GM21825 (cell line): ENCODE measurements at regions not wholly inside any gene's neighbourhood (a gene's known extent, or its start where the extent isn't known, plus 50 kb on each side); places are given as distances from the start of the nearest gene placed in this dataset.
"Not testable (repeated sequence)": the region's sequence is repeated elsewhere in the genome, so short reads cannot be mapped to it uniquely, and the experiment has no call there.

Source experiments
- ATAC-seq: cut with Tn5 transposase; IDR thresholded peaks from one replicate; pipeline ENCODE4 v1.9.1; 2021; ENCODE audit warnings: mild to moderate bottlenecking, moderate library complexity; ENCODE audit not compliant: unreplicated experiment

DNA sequence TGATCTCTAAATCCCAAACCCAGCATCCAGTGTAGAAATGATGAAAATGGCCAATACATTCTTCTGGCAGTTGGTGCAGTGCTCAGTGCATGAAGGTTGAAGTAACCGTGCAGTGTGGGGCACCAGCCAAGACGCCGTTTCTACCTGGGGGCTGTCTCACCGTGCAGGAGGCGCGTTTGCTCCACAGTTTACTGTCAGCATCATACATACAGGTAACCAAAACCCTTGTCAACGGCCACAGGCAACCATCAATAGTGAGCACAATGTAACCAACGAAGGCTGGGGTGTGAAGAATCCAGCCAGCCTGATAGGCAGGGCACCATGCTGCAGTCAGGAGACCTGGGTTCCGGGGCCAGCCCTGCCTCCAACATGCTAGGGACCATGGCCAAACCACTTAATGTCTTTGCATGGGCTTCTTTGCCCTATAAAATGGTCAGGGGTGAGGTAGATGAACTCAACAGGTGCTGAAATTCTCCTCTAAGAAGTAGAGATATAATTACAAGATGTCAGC lies 127.5 kb upstream of the ID2 start:
- no peak for ATAC-seq

- no peak for ATAC-seq
Observed at GRCh38 chr2:8555543-8555942, 126.3 kb upstream of the ID2 start.

DNA sequence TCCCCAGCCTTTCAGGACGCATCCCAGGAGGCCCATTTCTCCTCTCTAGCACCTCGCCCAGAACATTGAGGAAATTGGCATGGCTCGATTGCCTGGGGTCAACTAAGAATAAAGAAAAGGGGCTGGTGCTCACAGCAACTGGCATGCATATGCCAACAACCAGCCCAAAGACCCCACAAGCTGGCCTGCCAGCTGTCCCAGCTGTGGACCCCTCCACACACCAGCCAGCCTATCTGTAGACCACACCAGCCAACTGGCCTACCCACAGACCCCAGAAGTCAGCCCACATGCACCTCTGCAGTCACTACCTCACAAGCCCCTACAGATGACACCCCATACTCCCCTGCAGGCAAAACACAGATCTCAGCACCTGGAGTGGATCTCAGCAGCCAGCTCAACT lies 123.8 kb upstream of the ID2 start:
- no peak for ATAC-seq

DNA sequence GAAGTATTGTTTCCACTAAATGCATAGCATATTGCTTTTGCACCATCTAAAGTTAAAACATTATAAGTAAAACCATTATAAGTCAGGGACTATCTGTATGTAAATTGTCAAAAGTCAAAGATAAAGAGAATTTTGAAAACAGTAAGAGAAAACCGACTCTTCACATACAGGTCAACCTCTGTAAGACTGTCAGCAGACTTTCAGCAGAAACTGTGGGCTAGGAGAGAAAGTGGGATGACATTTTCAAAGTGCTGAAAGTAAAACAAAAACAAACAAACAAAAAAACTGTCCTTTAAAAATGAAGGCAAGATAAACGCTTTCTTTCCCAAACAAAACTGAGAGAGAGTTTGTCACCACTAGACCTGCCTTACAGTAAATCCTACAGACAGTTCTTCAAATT lies 122.9 kb upstream of the ID2 start:
- ATAC-seq = no peak

- ATAC-seq = no peak
Observed at GRCh38 chr2:8559805-8560204, 122.1 kb upstream of the ID2 start.

- not testable (repeated sequence) for ATAC-seq
Observed at GRCh38 chr2:8561692-8562091, 120.2 kb upstream of the ID2 start.

GRCh38 chr2:8563814-8564474 lies 117.9 kb upstream of the ID2 start:
- ATAC-seq = no peak

DNA sequence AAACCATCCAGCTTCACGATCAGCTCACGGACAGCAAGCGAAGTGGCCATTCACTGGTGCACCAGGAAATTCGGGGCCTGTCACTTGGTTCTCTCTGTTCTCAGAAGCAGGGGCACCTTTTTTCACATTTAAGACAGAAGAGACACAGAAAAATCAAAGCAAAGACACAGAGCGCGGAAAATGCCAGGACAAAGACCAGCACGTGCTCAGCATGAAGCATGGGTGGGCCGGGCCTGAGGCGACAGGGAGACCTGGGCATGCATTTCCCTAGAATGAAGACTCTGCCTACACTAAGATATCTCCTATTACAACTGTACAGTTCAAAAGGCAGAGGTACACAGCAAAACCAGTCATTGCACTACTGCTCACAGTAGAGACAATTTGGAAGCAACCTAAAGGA lies 117.4 kb upstream of the ID2 start:
- no peak for ATAC-seq

- ATAC-seq = no peak
Observed at GRCh38 chr2:8565399-8566154, 116.3 kb upstream of the ID2 start.

- ATAC-seq = no peak
Observed at GRCh38 chr2:8566155-8566670, 115.6 kb upstream of the ID2 start.

DNA sequence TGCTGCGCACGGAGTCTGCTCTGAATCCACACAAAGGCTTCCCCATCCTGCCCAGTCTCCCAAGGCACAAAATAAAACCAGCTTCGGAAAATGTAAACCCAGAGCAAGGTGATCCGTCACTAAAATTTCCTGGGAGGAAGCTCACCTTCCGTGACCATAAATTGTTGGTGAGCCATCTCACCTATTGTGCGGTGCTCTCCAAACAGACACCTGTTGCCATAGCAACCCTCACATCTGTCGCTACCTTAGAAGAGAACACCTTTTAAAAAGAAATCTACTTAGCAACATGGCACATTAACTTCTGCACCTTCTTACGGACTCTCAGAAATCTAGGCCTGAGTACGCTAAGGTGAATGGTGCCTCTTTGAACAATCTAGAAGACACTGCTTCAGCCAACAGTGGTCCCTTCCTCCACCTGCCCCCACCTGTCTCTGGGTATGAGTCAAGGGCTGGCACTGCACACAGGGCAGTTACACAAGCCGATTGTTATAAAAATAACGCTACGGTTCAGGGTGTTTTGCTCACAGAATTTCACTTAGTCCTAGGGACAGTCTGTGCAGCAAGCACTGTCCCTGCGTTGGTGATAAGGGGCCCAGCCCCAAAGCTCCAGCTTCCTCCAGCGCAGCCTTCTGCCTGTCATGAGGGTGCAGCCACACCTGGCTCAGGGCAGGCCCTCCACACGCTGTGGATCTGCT lies 114.9 kb upstream of the ID2 start:
- no peak for ATAC-seq

DNA sequence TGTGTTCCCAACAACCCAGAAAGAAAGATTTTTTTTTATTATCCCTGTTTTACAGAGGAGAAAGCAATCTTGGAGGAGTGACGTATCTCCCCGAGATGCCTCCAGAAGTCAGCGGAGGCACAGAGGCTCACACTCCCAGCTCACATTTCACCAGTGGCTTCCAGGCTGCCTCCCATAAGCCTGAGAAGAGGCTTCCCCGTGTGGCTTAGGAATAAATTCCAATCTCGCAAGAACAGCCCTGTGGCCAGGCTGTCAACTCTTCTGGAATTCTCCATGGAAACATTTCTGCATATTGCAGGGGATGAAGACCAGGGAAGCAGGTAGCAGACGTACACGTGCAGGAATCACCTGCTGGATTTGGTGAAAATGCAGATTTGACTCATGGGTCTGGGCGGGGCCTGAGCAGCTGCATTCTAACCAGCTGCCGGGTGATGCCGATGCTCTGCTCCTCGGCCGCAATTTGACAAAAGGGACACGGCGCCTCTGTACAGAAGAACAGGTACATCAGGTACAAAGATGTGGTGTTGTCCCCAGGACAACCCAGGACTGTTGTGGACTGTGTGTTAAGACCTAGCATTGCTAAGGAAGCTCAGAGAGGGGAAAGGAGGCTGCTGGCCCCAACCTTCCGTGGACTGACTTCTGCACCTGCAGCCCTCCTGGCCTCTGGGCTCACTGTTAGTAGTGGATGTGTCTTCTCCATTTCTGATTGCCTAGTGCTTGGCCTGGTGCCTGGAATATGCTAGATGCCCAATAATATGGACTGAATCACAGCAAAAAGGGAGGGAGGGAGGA lies 114.2 kb upstream of the ID2 start:
- ATAC-seq = no peak

DNA sequence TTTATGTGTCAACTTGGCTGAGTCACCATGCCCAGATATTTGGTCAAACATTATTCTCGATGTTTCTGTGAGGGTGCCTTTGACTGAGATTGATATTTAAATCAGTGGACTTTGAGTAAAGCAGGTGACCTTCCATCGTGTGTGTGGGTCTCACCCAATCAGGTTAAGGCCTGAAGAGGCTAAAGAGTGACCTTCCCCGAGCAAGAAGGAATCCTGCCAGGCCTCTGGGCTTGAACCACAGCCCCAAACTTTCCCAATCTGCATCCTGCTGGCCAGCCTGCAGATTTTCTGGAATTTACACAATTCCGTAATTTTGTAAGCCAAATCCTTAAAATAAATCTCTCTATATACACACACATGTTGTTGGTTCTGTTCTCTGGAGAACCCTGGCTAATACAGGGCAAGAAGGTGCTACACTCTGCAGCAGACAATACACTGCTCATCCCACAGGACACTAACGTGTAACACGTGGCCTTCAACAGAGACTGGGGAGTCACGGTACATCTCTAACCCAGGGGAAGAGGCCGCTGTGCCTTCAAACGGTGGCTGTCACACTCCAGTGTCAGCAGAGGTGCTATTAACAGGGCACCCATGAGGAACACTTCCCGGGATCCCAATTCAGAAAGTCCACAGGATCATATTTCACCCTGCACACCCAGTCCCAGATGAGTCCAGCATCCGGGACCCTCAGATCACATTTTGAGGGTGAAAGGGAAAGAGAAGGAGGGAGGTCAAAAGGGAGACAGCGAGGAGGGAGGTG lies 113.1 kb upstream of the ID2 start:
- no peak for ATAC-seq

DNA sequence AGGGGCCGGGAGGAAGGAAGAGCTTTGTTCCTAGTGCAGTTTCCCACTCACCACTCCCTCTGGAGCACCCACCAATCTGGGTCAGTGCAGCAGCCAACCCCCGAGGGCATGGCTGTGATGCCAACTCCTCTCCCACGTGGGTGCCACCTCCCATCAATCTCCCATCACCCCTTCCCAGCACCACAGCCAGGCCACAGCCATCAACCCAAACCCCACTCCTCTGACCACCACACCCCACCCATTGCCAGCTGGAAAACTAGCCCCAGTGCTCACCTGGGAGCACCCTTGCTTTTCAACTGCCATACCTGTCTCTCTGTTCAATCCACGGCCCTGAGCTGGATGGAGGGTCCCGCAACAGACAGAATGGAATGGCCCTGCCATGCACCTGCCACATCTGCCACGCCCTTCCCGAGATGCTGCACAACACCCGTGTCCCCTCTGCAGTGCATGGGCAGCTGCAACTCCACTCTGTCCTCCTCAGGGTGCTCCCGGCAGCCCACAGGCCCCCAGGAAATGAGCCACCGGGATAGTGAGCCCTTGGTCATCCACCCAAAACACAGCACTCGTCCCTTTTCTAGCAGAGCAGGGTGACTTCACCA lies 112.4 kb upstream of the ID2 start:
- no peak for ATAC-seq

GRCh38 chr2:8570637-8571036 lies 111.2 kb upstream of the ID2 start:
- no peak for ATAC-seq

DNA sequence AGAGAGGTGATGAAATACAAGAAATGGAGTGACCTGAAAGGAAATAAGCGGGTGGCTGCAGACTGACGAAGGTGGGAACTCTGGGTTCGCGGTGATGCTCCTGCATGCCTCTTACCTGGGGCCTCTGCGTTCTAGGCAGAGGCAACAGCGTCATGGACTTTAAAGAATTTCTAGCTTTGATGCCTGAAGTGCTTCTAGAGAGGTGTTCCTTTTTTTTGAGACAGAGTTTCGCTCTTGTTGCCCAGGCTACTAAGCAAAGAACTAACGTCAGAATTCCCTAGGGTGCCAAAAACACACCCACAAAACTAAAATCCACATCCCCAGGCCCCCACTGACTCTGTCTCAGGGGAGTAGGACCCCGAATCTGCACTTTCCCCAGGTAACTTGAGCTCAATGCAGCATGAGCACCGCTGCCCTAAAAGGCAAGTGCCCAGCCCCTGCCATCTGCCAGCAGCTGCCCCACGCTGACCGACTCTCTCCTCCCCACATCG lies 110.5 kb upstream of the ID2 start:
- no peak for ATAC-seq

DNA sequence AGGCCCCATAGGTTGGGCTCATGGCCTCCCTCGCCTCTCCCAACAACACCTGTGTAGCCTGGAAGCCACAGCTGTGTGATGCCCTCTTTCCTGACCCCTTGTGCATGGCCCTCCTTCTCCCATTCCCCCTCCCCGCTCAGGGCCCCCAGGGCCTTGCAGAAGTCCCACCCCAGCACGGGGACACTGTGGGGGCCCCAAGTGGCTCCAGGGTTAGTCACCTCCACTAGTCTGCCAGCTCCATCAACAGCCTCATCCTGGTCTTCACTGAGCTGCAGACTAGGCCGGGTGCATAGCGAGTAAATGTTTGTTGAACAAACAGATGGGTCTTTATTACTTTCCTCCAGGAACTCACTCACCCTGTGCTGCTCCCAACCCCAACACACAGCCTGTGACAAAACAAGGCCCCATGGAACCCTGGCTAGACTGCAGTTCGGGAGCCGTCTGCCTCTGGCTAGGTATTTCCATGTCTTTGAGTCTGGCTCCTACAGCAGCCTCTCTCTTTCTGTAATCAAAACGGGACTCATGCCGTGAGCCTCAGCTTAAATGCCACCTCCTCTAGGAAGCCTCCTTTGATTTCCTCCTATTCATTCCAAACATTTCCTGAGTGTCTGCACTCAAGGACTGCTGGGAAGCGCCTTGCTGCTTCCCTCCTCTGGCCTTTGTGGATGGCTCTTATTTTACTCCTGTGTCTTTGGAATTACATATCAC lies 109.9 kb upstream of the ID2 start:
- no peak for ATAC-seq

GRCh38 chr2:8572712-8573233 lies 109.1 kb upstream of the ID2 start:
- ATAC-seq = no peak
